CD14-positive monocyte (primary cell): ENCODE measurements at regions not wholly inside any gene's neighbourhood (a gene's known extent, or its start where the extent isn't known, plus 50 kb on each side); places are given as distances from the start of the nearest gene placed in this dataset.

Experiments used
- DNase-seq, 3 donors: peaks; one replicate each; pipeline ENCODE4 v3.0.0-alpha.2; 2011 to 2022
- H2AFZ ChIP-seq: 2 replicates; pipeline ENCODE4 v1.6.0; 2012; ENCODE audit warnings: mild to moderate bottlenecking, low read depth, low read length, inconsistent platforms; ENCODE audit not compliant: insufficient read depth, poor library complexity, severe bottlenecking
- H3K27ac ChIP-seq, 2 donors: 1 replicate in 1 of 2; 2 replicates in 1 of 2; pipeline ENCODE4 v1.5.1; 2012 to 2013; ENCODE audit warnings: low read length in 2 of 2, control low read depth in 1 of 2, inconsistent platforms in 1 of 2, low read depth in 1 of 2, mild to moderate bottlenecking in 1 of 2
- H3K27me3 ChIP-seq, 2 donors: one replicate each; pipeline versions ENCODE4 v1.6.0 to v1.6.1; 2011 to 2013; ENCODE audit warnings: low read length in 2 of 2; ENCODE audit not compliant: control insufficient read depth in 2 of 2, insufficient read depth in 2 of 2
- H3K36me3 ChIP-seq, 2 donors: replicated peaks in 1 of 2; 1 replicate in 1 of 2; 2 replicates in 1 of 2; pipeline versions ENCODE4 v1.5.1 to v1.6.1; 2012 to 2013; ENCODE audit warnings: low read length in 2 of 2, control low read depth in 1 of 2, inconsistent platforms in 1 of 2, mild to moderate bottlenecking in 1 of 2; ENCODE audit not compliant: insufficient read depth in 2 of 2, control insufficient read depth in 1 of 2
- H3K4me1 ChIP-seq, 2 donors: 1 replicate in 1 of 2; 2 replicates in 1 of 2; pipeline versions ENCODE4 v1.5.1 to v1.6.1; 2012 to 2013; ENCODE audit warnings: low read length in 2 of 2, control low read depth in 1 of 2, inconsistent platforms in 1 of 2, mild to moderate bottlenecking in 1 of 2, moderate library complexity in 1 of 2; ENCODE audit not compliant: insufficient read depth in 2 of 2, control insufficient read depth in 1 of 2
- H3K4me2 ChIP-seq: replicated peaks from 2 replicates; pipeline ENCODE3; 2012; ENCODE audit warnings: low read length, moderate library complexity, mild to moderate bottlenecking; ENCODE audit not compliant: poor library complexity, severe bottlenecking; ENCODE audit errors: extremely low read depth
- H3K4me3 ChIP-seq, 3 experiments: fragments of 200-600 bp in 1 of 3; sonication (generic) in 1 of 3; replicated peaks in 1 of 3; 1 replicate in 2 of 3; 2 replicates in 1 of 3; pipeline ENCODE4 v1.5.1; 2011 to 2013; ENCODE audit warnings: low read length in 3 of 3, mild to moderate bottlenecking in 3 of 3, control low read depth in 2 of 3, low read depth in 2 of 3, inconsistent platforms in 1 of 3, moderate library complexity in 1 of 3
- H3K79me2 ChIP-seq: 2 replicates; pipeline ENCODE4 v1.6.0; 2012; ENCODE audit warnings: mild to moderate bottlenecking, control low read depth, inconsistent platforms, low read length, moderate library complexity; ENCODE audit not compliant: insufficient read depth
- H3K9ac ChIP-seq: 2 replicates; pipeline ENCODE4 v1.6.0; 2017; ENCODE audit warnings: low read length, mild to moderate bottlenecking; ENCODE audit not compliant: insufficient read depth, poor library complexity, severe bottlenecking
- H3K9me3 ChIP-seq, 2 donors: replicated peaks in 1 of 2; 1 replicate in 1 of 2; 2 replicates in 1 of 2; pipeline versions ENCODE4 v1.5.1 to v1.6.1; 2012 to 2013; ENCODE audit warnings: low read length in 2 of 2, control low read depth in 1 of 2; ENCODE audit not compliant: control insufficient read depth in 1 of 2, insufficient read depth in 1 of 2
- H4K20me1 ChIP-seq: 2 replicates; pipeline ENCODE4 v1.6.0; 2012; ENCODE audit warnings: mild to moderate bottlenecking, low read length, control low read depth, moderate library complexity; ENCODE audit not compliant: insufficient read depth
- H3K27ac Mint-ChIP-seq, 7 donors: one replicate each; pipeline ENCODE4 v1.8.0; 2020; ENCODE audit warnings: mild to moderate bottlenecking in 7 of 7, mixed read lengths in 7 of 7, moderate library complexity in 6 of 7, inconsistent platforms in 2 of 7
- H3K27me3 Mint-ChIP-seq, 3 donors: one replicate each; pipeline ENCODE4 v1.8.0; 2021 to 2022; ENCODE audit warnings: low read depth in 3 of 3, mild to moderate bottlenecking in 3 of 3, mixed read lengths in 3 of 3, moderate library complexity in 3 of 3, inconsistent platforms in 1 of 3
- H3K36me3 Mint-ChIP-seq, 2 donors: one replicate each; pipeline ENCODE4 v1.8.0; 2020; ENCODE audit warnings: mixed read lengths in 2 of 2, inconsistent platforms in 1 of 2, mild to moderate bottlenecking in 1 of 2
- H3K4me1 Mint-ChIP-seq: one replicate; pipeline ENCODE4 v1.8.0; 2020; ENCODE audit warnings: mild to moderate bottlenecking, mixed read lengths
- H3K4me3 Mint-ChIP-seq, 2 donors: one replicate each; pipeline ENCODE4 v1.8.0; 2020; ENCODE audit warnings: mild to moderate bottlenecking in 2 of 2, mixed read lengths in 2 of 2, moderate library complexity in 1 of 2
- H3K9me3 Mint-ChIP-seq, 7 donors: one replicate each; pipeline ENCODE4 v1.8.0; 2020 to 2022; ENCODE audit warnings: mixed read lengths in 7 of 7, mild to moderate bottlenecking in 6 of 7, moderate library complexity in 6 of 7, inconsistent platforms in 2 of 7
- WGBS: methylation state at CpG from one replicate; pipeline ENCODE4 v1.1.5; 2013; ENCODE audit warnings: missing lambda C conversion rate; ENCODE audit not compliant: insufficient coverage; 5-methylcytosine and 5-hydroxymethylcytosine counted together
- intact Hi-C, 2 donors: fragments of 100-400 bp; cut with micrococcal nuclease; formaldehyde crosslinking; loops; one replicate each; pipeline versions ENCODE4 v1.15.0 to v1.15.1; 2023
- TF ChIP-seq, protein P1 (sequence below): fragments of 200-600 bp; IDR thresholded peaks from one replicate; pipeline ENCODE4 v1.8.0; 2022; ENCODE audit warnings: antibody characterized with exemption, mild to moderate bottlenecking

DNA sequence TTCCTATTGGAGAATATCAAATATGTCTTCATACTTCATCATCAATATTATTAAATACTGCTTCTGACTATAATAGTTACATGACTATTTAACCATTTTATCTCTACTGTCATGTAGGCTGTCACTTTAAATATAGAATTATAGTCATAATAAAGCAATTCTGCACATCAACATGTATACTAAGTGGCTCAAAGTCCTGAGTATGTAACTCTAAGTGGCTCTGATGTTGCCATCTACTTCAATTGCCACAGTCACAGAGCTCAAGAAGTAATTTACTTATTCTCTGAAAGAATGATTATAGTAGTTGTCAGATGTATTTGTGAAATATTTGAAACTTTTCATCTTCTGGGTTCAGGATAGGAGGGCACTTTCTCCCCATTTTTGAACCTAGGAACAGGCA lies 202.3 kb downstream of the KITLG start:
- Histone ChIP-seq H4K20me1 (no peaks in the 10 kb centered on the region), H3K4me3 (no peak overlapping the region), H3K79me2 (no peaks in the 10 kb centered on the region), H3K27ac (no peak overlapping the region), H3K9me3 (no peaks in the 10 kb centered on the region), H3K4me2 (no peak overlapping the region), H3K4me1 (peaks cover 11 to 14% of the 10 kb centered on the region in 2 donors), H3K9ac (no peak overlapping the region), H2AFZ (no peak overlapping the region), H3K27me3 (no peaks in the 10 kb centered on the region), H3K36me3 (no peaks in the 10 kb centered on the region)
- intact Hi-C loops = no loop called here
- no peaks in the 10 kb centered on the region for H3K9me3 Mint-ChIP-seq
- TF ChIP-seq, protein P1, sequence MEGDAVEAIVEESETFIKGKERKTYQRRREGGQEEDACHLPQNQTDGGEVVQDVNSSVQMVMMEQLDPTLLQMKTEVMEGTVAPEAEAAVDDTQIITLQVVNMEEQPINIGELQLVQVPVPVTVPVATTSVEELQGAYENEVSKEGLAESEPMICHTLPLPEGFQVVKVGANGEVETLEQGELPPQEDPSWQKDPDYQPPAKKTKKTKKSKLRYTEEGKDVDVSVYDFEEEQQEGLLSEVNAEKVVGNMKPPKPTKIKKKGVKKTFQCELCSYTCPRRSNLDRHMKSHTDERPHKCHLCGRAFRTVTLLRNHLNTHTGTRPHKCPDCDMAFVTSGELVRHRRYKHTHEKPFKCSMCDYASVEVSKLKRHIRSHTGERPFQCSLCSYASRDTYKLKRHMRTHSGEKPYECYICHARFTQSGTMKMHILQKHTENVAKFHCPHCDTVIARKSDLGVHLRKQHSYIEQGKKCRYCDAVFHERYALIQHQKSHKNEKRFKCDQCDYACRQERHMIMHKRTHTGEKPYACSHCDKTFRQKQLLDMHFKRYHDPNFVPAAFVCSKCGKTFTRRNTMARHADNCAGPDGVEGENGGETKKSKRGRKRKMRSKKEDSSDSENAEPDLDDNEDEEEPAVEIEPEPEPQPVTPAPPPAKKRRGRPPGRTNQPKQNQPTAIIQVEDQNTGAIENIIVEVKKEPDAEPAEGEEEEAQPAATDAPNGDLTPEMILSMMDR = no peak
- no peak for DNase-seq
- no peak overlapping the region for H3K4me3 Mint-ChIP-seq
- no peak overlapping the region for H3K27ac Mint-ChIP-seq
- peaks cover 0 to 5% (median 2%) of the 10 kb centered on the region in 3 donors for H3K27me3 Mint-ChIP-seq
- peaks cover 15% of the 10 kb centered on the region for H3K4me1 Mint-ChIP-seq
- H3K36me3 Mint-ChIP-seq = no peaks in the 10 kb centered on the region

DNA sequence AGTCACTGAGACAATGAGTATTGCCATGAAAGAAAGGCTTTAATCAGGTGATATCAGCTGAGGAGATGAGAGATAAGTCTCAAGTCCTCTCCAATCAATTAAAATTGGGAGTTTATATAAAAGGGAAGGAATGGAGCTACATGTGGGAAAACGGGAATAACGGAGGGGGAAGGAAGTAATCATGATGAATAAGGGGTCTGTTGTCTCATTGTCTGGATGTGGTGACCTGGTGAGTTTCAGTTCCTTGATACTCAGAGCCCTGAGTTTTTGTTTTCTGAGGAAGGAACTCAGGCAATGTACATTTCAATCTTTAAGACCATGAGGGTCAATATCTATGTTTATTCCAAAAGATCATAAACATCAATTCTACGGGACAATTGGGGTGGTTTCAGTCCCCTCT lies 198.8 kb downstream of the KITLG start:
- Histone ChIP-seq H3K27me3 (no peaks in the 10 kb centered on the region), H3K4me1 (peaks cover 11 to 21% of the 10 kb centered on the region in 2 donors), H4K20me1 (no peaks in the 10 kb centered on the region), H3K9me3 (no peaks in the 10 kb centered on the region), H3K4me2 (peak overlapping the region; percentile 8), H3K79me2 (no peaks in the 10 kb centered on the region), H3K27ac (no peak overlapping the region), H2AFZ (no peak overlapping the region), H3K9ac (no peak overlapping the region), H3K4me3 (no peak overlapping the region), H3K36me3 (no peaks in the 10 kb centered on the region)
- DNase-seq = peak in 2 of 3 donors; percentile 7 to 23
- TF ChIP-seq, protein P1 = no peak
- WGBS = 0% methylated on average over 2 of the region's 3 CpGs
- Mint-ChIP-seq H3K36me3 (no peaks in the 10 kb centered on the region), H3K4me3 (peak overlapping the region in 1 of 2 donors; percentile 51), H3K27ac (no peak overlapping the region), H3K27me3 (peaks cover 2 to 5% (median 2%) of the 10 kb centered on the region in 3 donors), H3K4me1 (peaks cover 21% of the 10 kb centered on the region), H3K9me3 (peaks cover 0 to 3% (median 0%) of the 10 kb centered on the region in 7 donors)
- intact Hi-C loops = no loop called here
